NOMO-1 treated with dmso at 0.1 percent for 144 hours (cell line): ENCODE measurements at regions not wholly inside any gene's neighbourhood (a gene's known extent, or its start where the extent isn't known, plus 50 kb on each side); places are given as distances from the start of the nearest gene placed in this dataset.
"Not testable (repeated sequence)": the region's sequence is repeated elsewhere in the genome, so short reads cannot be mapped to it uniquely, and the experiment has no call there.

Experiments
- DNase-seq: peaks from one replicate; lab custom pipeline; 2025; ENCODE audit not compliant: unreplicated experiment; lab: John Stamatoyannopoulos, UW

DNA sequence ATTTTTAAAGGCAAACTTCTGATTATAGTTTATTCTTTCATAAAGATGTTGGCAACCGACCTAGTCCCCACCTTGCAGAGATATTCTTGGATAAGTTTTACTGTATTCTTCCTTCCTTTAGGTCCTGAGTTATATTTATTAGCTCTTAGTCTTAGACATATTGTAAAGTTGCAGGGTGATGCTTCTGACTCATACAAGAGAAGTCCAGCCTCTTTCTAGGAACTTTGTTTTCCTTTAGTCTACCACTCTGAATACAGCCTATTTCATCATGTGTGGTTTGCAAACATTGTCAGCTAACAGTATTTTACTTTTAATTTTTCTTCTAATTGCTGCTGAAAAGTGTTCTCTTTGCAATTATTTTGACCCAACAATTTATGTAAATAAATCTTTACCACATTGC lies 686.7 kb downstream of the COL12A1 start:
- no peak for DNase-seq

DNA sequence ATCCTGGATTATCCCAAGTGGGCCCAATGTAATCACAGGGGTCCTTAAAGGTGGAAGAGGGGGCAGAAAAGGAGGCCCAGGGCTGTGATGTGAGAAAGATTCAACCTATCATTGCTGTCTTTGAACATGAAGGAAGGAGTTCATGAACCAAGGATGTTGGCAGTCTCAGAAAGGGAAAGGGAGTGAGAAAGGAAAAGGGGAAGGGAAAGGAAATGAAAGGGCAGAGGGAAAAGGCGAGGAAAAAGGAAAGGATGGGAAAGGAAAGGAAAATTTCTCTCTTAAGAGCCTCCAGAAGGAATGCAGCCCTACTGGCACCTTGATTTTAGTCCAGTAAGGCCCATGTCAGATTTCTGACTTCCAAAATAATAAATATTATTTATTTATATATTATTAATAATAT lies 687.8 kb downstream of the COL12A1 start:
- DNase-seq, result no peak

GRCh38 chr6:74510878-74511277 lies 695.0 kb downstream of the COL12A1 start:
- DNase-seq, result no peak

DNA sequence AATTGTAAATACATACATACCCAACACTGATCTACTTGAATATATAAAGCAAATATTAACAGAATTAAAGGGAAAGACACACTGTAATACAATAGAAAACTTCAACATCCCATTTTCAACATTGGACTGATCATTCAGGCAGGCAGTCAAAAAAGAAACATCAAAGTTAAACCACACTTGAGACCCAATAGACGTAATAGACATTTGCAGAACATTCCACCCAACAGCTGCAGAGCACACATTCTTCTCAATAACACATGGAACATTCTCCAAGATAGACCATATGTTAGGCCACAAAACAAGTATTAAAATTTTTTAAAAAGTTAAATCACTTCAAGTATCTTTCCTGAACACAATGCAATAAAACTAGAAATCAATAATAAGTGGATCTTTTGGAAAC lies 698.2 kb downstream of the COL12A1 start:
- no peak for DNase-seq

DNA sequence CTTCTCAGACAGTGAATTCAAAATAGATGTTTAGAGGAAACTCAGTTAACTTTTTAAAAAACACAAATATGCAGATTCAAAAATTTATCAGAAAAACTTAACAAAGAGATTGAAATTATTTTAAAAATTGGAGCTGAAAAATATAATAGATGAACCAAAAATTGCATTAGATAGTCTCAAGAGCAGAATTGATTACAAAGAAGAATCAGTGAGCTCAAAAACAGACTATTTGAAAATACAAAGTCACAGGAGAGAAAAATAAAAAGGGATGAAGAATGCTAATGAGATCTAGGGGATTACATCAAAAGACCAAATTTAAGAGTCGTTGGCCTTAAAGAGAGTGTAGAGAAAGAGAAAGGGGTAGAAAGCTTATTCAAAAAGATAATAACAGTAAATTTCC lies 700.5 kb downstream of the COL12A1 start:
- DNase-seq, result no peak

DNA sequence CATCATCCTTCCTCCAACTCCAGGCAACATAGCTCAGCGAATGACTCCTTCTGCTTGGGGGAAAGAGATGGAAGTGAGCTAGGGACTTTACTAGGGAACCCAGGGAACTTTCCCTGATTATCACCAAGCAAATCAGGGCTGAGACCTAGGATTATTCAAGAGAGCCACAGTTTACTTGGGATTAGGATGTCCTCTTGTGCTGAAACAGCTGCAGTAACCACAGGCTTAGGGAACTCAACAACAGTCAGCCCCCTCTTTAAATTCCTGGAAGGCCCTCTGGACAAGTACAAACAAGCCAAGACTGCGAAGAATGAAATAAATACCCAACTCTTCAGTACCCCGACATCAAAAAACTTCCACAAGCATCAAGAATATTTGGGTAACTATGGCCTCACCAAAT lies 700.9 kb downstream of the COL12A1 start:
- DNase-seq, result no peak

DNA sequence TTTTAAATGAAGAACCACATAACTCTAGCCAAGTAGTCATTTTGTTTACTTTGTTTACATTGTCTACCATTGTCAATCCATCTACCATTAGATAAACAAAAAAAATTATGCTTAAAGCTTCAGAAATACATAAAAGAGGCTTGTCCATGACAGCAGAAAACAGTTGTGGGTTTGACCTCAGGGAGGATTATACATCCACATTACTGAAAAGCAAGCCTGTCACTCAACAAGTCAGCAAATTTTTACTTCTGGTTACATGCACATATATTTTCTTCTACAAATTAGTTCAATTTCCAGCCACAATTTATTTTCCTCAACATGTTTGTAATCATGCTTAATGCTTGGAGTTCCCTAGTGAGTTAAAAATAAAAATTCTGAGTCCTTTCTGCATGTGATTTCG lies 713.3 kb downstream of the COL12A1 start:
- DNase-seq, result no peak

DNA sequence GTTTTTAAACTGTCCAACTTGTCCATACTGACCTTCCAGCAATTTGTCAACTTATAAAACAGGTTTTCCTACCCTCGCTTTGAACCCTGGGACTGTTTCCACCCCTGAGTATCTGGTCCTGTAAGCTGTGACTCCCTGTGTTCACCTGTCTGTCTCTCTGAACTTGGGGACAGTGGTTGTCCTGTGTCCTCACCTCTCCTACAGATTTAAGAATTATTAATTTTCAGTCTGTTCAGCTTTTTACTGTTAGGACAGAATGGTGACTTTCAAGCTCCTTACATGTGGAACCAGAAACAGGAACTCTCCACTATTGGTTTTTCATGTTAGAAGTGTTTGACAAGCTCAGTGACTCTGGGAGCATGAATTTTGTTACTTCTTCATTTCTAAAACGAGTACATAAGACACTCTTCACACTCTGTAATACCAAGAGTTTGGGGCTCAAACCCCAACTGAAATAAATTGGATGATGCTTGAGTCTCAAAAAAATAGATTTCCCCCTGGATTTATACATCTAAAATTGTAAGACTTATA lies 713.9 kb downstream of the COL12A1 start:
- no peak for DNase-seq

DNA sequence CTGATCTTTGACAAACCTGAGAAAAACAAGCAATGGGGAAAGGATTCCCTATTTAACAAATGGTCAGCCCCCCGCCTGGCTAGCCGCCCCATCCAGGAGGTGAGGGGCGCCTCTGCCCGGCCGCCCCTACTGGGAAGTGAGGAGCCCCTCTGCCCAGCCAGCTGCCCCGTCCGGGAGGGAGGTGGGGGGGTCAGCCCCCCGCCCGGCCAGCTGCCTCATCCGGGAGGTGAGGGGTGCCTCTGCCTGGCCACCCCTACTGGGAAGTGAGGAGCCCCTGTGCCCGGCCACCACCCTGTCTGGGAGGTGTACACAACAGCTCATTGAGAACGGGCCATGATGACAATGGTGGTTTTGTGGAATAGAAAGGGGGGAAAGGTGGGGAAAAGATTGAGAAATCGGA lies 717.1 kb downstream of the COL12A1 start:
- DNase-seq, result not testable (repeated sequence)

DNA sequence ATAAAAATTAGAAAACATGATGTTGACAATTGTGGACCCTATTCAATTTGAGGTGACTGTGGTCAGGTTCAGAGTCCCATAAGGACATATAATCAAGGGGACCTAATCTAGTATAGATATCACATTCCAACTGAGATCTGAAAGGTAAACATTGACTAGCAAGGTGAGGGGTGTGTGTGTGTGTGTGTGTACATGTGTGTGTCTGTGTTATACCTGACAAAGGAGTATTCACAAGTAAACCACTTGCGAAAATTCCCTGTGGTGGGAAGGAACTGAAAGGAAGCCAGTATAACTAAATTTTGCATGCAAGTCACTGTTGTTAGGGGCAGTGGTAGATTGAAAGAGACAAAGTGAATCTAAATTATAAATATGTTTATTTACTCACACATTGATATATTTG lies 723.7 kb downstream of the COL12A1 start:
- no peak for DNase-seq

DNA sequence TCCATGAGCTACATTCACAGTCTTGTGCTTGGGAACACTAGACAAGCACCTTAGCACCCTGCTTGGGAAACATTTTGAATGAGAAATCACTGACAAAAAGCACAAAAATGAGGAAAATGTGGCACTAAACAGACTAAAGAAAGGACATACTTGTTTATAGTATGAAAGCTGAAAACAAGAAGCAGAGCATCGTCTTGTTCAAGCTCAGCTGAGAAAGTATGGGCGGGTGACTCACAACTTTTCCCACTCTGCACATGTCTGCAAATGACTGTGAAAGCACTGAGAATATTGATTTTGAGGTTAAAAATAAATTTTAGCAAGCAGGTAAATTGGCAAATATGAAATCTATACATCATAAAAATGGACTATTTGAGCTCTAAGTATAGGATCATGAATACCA lies 725.3 kb downstream of the COL12A1 start:
- DNase-seq, result no peak

GRCh38 chr6:74479960-74480359 lies 725.9 kb downstream of the COL12A1 start:
- no peak for DNase-seq

GRCh38 chr6:74479420-74479819 lies 726.4 kb downstream of the COL12A1 start:
- DNase-seq, result no peak

GRCh38 chr6:74474046-74474445 lies 731.8 kb downstream of the COL12A1 start:
- DNase-seq, result not testable (repeated sequence)

GRCh38 chr6:74468552-74468951 lies 737.3 kb downstream of the COL12A1 start:
- DNase-seq, result not testable (repeated sequence)

GRCh38 chr6:74467533-74468215 lies 738.2 kb downstream of the COL12A1 start:
- no peak for DNase-seq

DNA sequence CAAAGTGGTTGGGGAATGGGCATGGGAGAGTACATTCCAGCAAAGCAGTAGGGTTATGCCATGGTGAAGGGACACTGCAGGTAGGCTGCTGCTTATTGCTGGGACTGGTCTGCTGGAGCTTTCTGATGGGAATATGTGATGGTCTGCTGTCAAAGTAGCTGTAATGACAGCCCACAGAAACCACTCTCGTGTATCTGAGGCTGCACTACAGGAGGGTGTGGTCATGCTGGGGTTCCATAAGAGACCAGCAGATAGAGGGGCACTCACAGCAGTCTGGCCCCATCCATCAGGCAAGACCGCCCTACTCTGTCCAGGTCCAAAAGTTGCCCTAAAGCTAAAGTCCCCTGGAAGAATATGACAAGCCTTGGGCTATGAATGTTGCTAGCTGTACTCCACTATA lies 739.3 kb downstream of the COL12A1 start:
- no peak for DNase-seq

- no peak for DNase-seq
Measured at GRCh38 chr6:74459260-74459659, 746.6 kb downstream of the COL12A1 start.

DNA sequence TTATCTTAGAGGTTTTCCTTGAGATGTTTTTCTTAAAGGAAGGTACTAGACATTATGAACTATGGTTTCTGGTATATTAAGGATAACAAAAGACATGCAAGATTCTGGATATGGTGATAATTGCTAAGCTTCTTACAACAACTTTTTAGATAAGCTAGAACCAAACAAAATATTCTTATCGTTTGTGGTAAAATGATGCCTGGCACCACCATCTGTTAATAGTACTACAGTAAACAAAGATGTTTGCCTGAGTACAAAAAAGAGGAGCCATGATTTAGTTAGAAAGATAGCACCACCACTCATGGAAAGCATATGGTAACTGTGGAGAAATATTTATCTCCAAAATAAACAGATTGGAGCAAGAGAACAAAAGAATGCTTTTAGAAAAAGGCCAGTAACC lies 747.3 kb downstream of the COL12A1 start:
- DNase-seq, result no peak

GRCh38 chr6:74455786-74456185 lies 750.1 kb downstream of the COL12A1 start:
- DNase-seq, result no peak

DNA sequence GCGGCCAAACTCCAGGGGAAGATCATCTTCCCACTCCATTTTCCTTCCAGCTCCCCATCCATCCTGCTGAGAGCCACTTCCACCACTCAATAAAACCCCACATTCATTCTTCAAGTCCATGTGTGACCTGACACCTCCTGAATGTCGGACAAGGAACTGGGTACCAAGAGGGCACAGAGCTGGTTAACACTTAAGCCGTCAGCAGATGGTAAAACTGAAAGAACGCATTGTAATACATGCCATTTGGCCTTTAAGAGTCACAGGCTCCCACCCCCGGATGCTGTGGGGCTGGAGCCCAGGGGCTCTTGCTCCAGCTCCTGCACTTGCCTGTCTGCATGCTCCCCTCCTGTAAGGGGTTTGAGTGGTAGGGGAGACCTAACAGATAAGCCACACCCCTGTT lies 753.9 kb downstream of the COL12A1 start:
- DNase-seq, result no peak

DNA sequence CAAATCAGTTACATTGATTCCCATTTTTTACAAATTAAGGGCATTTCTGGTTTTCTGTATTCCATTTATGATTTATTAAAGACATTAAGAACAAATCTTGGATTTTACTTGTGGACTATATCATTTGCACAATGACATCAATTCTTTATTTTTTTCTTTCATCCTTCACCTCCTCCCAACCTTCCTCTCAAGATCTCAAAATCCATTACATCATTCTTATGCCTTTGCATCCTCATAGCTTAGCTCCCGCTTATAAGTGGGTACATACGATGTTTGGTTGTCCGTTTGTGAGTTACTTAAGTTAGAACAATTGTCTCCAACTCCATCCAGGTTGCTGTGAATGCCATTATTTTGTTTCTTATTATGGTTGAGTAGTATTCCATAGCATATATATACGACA lies 752.8 kb downstream of the CD109 start:
- no peak for DNase-seq

DNA sequence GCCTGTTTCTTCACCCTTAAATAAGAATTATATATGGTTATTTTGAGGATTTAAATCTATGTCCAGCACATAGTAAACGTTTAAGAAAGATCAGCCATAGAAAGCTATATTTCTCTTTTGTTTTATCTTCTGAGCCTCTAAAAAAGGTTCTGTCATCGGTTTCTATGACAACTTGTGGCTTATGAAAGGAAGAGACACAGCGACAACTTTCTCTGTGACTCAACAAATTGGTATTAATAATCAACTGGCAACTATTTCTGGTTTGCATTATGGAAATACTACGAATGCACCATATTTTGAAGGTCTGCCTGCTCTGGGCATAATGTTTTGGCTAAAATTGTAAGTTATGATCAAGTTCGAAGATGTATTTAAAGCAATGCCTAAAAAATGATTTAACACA lies 751.0 kb downstream of the CD109 start:
- DNase-seq, result no peak
